ENCODE measurements at regions not wholly inside any gene's neighbourhood (a gene's known extent, or its start where the extent isn't known, plus 50 kb on each side); places are given as distances from the start of the nearest gene placed in this dataset.

DNA sequence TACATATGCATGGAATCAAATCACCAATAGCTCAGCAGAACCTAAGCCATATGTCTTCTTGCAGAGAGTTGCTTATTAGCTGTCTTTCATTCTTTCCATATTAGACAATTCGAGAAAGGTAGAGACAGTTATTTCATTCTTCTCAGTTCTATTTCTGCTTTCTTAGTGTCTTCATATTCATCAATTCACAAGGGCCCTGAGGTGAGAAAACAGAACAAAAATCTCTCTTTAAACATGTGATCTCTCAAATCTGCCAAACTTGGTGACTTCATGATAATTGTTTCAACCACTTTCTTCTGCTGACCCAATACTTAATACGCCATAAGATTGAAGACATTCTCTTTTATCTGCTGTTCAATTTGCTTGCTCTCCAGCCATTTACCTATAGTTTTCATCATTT is 229.7 kb upstream of the MARCKS start:
- TF ChIP-seq POLR2A (IDR thresholded peaks at IDR 0.05) (no peak), CTCF (IDR thresholded peaks at IDR 0.05) (no peak), EP300 (IDR thresholded peaks at IDR 0.05) (no peak)

Measured in ovary (tissue), 3 donors.